Activated naive CD4-positive, alpha-beta T cell treated with anti-CD3 and anti-CD28 coated beads, Interleukin-2, amount 10 ng/mL, durations not matched to agents 7 days and 5 days (primary cell): ENCODE measurements at regions not wholly inside any gene's neighbourhood (a gene's known extent, or its start where the extent isn't known, plus 50 kb on each side); places are given as distances from the start of the nearest gene placed in this dataset.
"Not testable (repeated sequence)": the region's sequence is repeated elsewhere in the genome, so short reads cannot be mapped to it uniquely, and the experiment has no call there.

Source experiments
- CTCF ChIA-PET: fragments of 350-600 bp; sonication (Branson Sonifier 250); formaldehyde crosslinking; loops from one replicate; lab custom pipeline; 2021; ENCODE audit warnings: antibody characterized with exemption; lab: Charles Lee
- DNase-seq: peaks from one replicate; pipeline ENCODE4 v3.0.0-alpha.2; 2020
- H3K27ac Mint-ChIP-seq: one replicate; pipeline ENCODE4 v1.8.0; 2021; ENCODE audit warnings: mild to moderate bottlenecking, moderate library complexity, mixed read lengths
- H3K27me3 Mint-ChIP-seq: one replicate; pipeline ENCODE4 v1.8.0; 2021; ENCODE audit warnings: mild to moderate bottlenecking, mixed read lengths
- H3K36me3 Mint-ChIP-seq: one replicate; pipeline ENCODE4 v1.8.0; 2021; ENCODE audit warnings: mixed read lengths
- H3K4me1 Mint-ChIP-seq: one replicate; pipeline ENCODE4 v1.8.0; 2021; ENCODE audit warnings: mixed read lengths
- H3K4me3 Mint-ChIP-seq: one replicate; pipeline ENCODE4 v1.8.0; 2021; ENCODE audit warnings: mild to moderate bottlenecking, moderate library complexity, mixed read lengths
- H3K9me3 Mint-ChIP-seq: one replicate; pipeline ENCODE4 v1.8.0; 2021; ENCODE audit warnings: mixed read lengths

GRCh38 chrX:77299549-77299948, 147.6 kb upstream of the FGF16 start:
- Mint-ChIP-seq H3K27me3 (no peaks in the 10 kb centered on the region), H3K36me3 (no peaks in the 10 kb centered on the region), H3K9me3 (no peaks in the 10 kb centered on the region), H3K4me1 (no peaks in the 10 kb centered on the region), H3K27ac (no peak overlapping the region), H3K4me3 (no peak overlapping the region)
- DNase-seq, result no peak
- CTCF ChIA-PET, result no interaction called here

- Mint-ChIP-seq H3K27me3 (no peaks in the 10 kb centered on the region), H3K4me1 (no peaks in the 10 kb centered on the region), H3K36me3 (no peaks in the 10 kb centered on the region), H3K9me3 (no peaks in the 10 kb centered on the region), H3K4me3 (no peak overlapping the region), H3K27ac (no peak overlapping the region)
- DNase-seq, result no peak
- CTCF ChIA-PET, result no interaction called here
Measured at GRCh38 chrX:77342004-77342403, 105.2 kb upstream of the FGF16 start.

- Mint-ChIP-seq H3K4me3 (no peak overlapping the region), H3K9me3 (no peaks in the 10 kb centered on the region), H3K4me1 (no peaks in the 10 kb centered on the region), H3K36me3 (no peaks in the 10 kb centered on the region), H3K27me3 (no peaks in the 10 kb centered on the region), H3K27ac (no peak overlapping the region)
- CTCF ChIA-PET, result no interaction called here
- no peak for DNase-seq
Measured at GRCh38 chrX:77346859-77347258, 100.3 kb upstream of the FGF16 start.

GRCh38 chrX:77347572-77347971, 99.6 kb upstream of the FGF16 start:
- Mint-ChIP-seq H3K27ac (no peak overlapping the region), H3K36me3 (no peaks in the 10 kb centered on the region), H3K9me3 (no peaks in the 10 kb centered on the region), H3K27me3 (no peaks in the 10 kb centered on the region), H3K4me1 (no peaks in the 10 kb centered on the region), H3K4me3 (no peak overlapping the region)
- no peak for DNase-seq
- CTCF ChIA-PET, result no interaction called here

GRCh38 chrX:77389891-77390290, 57.3 kb upstream of the FGF16 start:
- Mint-ChIP-seq H3K27me3 (peaks cover 4% of the 10 kb centered on the region), H3K9me3 (no peaks in the 10 kb centered on the region), H3K27ac (no peak overlapping the region), H3K4me1 (no peaks in the 10 kb centered on the region), H3K36me3 (no peaks in the 10 kb centered on the region), H3K4me3 (no peak overlapping the region)
- no peak for DNase-seq
- CTCF ChIA-PET, result no interaction called here

GRCh38 chrX:77390365-77390764, 56.8 kb upstream of the FGF16 start:
- DNase-seq, H3K27ac Mint-ChIP-seq, H3K9me3 Mint-ChIP-seq, H3K27me3 Mint-ChIP-seq, H3K4me3 Mint-ChIP-seq, H3K36me3 Mint-ChIP-seq, H3K4me1 Mint-ChIP-seq, CTCF ChIA-PET: not testable (repeated sequence)

- CTCF ChIA-PET, result no interaction called here
- no peaks in the 10 kb centered on the region for H3K27me3 Mint-ChIP-seq
- H3K36me3 Mint-ChIP-seq, result no peaks in the 10 kb centered on the region
- no peak overlapping the region for H3K27ac Mint-ChIP-seq
- DNase-seq, result no peak
- H3K4me3 Mint-ChIP-seq, result no peak overlapping the region
- no peaks in the 10 kb centered on the region for H3K9me3 Mint-ChIP-seq
- H3K4me1 Mint-ChIP-seq, result no peaks in the 10 kb centered on the region
Measured at GRCh38 chrX:77396781-77397180, 50.4 kb upstream of the FGF16 start.
